ENCODE measurements at regions not wholly inside any gene's neighbourhood (a gene's known extent, or its start where the extent isn't known, plus 50 kb on each side); places are given as distances from the start of the nearest gene placed in this dataset.

DNA sequence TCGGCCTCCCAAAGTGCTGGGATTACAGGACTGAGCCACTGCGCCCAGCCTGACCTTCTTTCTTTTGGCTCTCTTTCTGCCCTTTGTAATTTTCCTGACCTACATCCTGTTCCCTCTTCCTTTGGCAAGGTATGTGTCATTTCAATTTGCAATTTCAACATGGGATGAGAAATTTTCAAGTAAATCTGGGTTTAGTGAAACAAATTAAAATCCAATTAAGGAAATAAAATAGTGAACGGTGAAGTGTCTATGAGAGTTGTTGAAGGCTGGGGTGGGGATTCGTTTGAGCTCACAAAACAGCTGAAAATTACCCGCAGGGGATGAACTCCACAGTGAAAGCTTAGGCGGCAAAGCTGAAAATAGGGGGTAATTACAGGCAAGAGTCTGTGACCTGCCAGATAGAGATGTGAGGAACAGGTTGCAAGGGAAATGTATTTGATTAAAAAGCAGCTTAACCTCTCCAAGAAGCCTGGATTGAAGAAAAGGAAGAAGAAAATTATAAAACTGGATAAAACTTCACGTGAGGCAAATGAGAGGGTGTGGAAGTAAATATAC is 277.7 kb downstream of the UTP18 start:
- no peak for DNase-seq (ENCODE audit: low read depth)
- no peaks in the 10 kb centered on the region for H3K36me3 ChIP-seq (ENCODE audit: control insufficient read depth, insufficient read depth, low read length)
- no peaks in the 10 kb centered on the region for H3K27me3 ChIP-seq (ENCODE audit: control insufficient read depth, insufficient read depth, low read length)
- no peak overlapping the region for H3K4me3 ChIP-seq (ENCODE audit: low read depth, low read length)
- TF ChIP-seq, protein P1, sequence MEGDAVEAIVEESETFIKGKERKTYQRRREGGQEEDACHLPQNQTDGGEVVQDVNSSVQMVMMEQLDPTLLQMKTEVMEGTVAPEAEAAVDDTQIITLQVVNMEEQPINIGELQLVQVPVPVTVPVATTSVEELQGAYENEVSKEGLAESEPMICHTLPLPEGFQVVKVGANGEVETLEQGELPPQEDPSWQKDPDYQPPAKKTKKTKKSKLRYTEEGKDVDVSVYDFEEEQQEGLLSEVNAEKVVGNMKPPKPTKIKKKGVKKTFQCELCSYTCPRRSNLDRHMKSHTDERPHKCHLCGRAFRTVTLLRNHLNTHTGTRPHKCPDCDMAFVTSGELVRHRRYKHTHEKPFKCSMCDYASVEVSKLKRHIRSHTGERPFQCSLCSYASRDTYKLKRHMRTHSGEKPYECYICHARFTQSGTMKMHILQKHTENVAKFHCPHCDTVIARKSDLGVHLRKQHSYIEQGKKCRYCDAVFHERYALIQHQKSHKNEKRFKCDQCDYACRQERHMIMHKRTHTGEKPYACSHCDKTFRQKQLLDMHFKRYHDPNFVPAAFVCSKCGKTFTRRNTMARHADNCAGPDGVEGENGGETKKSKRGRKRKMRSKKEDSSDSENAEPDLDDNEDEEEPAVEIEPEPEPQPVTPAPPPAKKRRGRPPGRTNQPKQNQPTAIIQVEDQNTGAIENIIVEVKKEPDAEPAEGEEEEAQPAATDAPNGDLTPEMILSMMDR (IDR thresholded peaks at IDR 0.05; ENCODE audit: insufficient read depth, low read length, severe bottlenecking): no peak
- FAIRE-seq: no peak

DNA sequence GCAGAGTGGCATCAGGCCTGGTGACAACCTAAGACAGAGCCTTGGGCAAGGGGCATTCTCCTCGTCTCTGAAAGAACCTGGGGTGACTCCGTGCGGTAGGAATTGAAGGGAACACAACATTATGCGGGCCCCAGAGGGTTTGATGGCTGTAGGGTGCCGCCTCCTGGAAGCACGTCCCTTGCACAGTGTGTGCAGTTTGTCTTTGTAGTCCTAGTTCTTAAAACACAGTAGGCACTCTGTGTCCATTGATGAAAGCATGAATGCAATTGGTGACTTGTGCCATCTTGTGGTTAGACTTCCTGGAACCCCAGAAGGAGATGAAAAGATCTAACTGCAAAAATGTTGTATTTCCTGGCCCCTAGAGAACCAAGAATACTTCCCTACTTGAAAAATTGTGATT is 279.8 kb downstream of the UTP18 start:
- TF ChIP-seq, protein P1 (IDR thresholded peaks at IDR 0.05; ENCODE audit: insufficient read depth, low read length, severe bottlenecking): no peak
- DNase-seq (ENCODE audit: low read depth) (no peak), FAIRE-seq (no peak)
- no peak overlapping the region for H3K4me3 ChIP-seq (ENCODE audit: low read depth, low read length)
- H3K27me3 ChIP-seq (ENCODE audit: control insufficient read depth, insufficient read depth, low read length): no peaks in the 10 kb centered on the region
- H3K36me3 ChIP-seq (ENCODE audit: control insufficient read depth, insufficient read depth, low read length): no peaks in the 10 kb centered on the region

DNA sequence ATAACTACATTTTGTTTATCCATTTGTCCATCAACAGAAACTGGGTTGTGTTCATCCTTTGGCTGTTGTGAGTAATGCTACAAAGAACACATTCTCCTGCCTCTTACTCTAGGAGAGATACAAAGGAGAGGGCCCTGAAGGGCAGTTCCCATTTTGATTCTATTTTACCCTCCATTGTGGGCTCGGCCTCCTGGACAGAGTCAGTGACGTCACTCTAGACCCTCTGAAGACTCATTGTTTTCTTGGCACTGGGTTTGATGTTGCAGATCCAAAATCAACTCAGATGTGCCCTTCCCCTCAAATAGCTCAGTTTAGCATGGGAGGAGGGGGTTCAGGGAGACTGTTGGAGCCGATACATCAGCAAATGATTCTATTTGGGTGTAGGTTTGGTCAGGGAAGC is 280.9 kb downstream of the UTP18 start:
- Histone ChIP-seq H3K36me3 (ENCODE audit: control insufficient read depth, insufficient read depth, low read length) (no peaks in the 10 kb centered on the region), H3K4me3 (ENCODE audit: low read depth, low read length) (no peak overlapping the region), H3K27me3 (ENCODE audit: control insufficient read depth, insufficient read depth, low read length) (no peaks in the 10 kb centered on the region)
- DNase-seq (ENCODE audit: low read depth): no peak
- FAIRE-seq: no peak
- TF ChIP-seq, protein P1 (IDR thresholded peaks at IDR 0.05; ENCODE audit: insufficient read depth, low read length, severe bottlenecking): no peak

DNA sequence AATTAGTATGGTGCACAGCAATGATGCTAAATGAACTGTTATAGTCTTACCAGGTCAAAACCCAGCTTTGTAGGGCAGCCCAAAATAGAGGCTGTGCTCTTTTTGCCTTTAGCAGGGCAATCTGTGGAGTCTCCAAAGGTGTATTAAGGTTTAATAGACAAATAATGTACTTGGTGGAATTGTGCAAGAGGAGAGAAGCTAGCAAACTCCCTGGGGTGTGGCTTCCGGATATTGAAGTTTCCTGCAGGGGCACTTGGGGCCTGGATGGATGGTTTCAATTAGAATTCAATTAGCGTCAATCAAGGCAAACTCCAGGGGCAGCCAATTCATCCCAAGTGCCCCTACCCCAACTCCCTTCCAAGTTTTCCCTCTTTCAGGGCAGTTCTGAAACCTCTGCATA is 285.8 kb downstream of the UTP18 start:
- Histone ChIP-seq H3K27me3 (ENCODE audit: control insufficient read depth, insufficient read depth, low read length) (no peaks in the 10 kb centered on the region), H3K36me3 (ENCODE audit: control insufficient read depth, insufficient read depth, low read length) (no peaks in the 10 kb centered on the region), H3K4me3 (ENCODE audit: low read depth, low read length) (no peak overlapping the region)
- FAIRE-seq (no peak), DNase-seq (ENCODE audit: low read depth) (no peak)
- TF ChIP-seq, protein P1 (IDR thresholded peaks at IDR 0.05; ENCODE audit: insufficient read depth, low read length, severe bottlenecking): no peak

DNA sequence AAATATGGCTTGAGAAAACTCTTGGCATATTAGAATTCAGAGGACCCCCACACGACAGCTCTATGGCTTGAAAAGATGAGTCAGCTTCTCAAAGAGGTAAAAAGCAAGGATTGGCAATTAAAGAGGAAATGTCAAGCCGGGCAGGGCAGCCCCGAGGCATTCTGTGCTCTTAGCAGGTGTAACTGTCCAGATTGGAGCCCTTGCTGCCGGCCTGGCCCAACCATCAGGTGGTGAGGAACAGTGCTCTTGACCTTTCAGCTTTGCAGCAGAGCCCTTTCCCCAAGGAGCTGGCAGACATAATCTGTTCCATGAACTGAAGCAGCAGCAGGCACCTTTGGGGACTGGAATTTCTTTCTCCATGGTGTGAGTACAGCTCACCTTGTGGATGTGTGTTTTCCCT is 287.8 kb downstream of the UTP18 start:
- H3K4me3 ChIP-seq (ENCODE audit: low read depth, low read length): no peak overlapping the region
- TF ChIP-seq, protein P1 (IDR thresholded peaks at IDR 0.05; ENCODE audit: insufficient read depth, low read length, severe bottlenecking): no peak
- FAIRE-seq: no peak
- H3K27me3 ChIP-seq (ENCODE audit: control insufficient read depth, insufficient read depth, low read length): no peaks in the 10 kb centered on the region
- H3K36me3 ChIP-seq (ENCODE audit: control insufficient read depth, insufficient read depth, low read length): no peaks in the 10 kb centered on the region
- no peak for DNase-seq (ENCODE audit: low read depth)

DNA sequence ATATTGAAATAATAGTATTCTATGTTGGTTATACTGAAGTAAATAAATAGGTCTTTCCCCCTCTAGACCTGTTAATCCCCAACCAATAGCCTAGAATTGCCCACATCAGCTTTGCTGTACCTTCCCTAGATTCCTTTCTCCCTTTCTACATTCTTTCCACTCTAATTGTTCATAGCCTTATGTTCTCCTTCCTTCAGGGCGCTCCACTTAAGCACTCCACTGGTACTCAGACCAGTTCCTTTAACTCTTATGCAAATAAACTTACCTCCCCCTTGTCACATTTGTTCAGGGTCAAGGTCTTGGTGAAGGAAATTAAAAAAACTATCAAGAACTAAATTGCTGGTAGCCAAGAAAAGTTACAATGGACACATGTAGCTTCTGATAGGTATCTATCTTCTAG is 294.8 kb downstream of the UTP18 start:
- TF ChIP-seq, protein P1 (IDR thresholded peaks at IDR 0.05; ENCODE audit: insufficient read depth, low read length, severe bottlenecking): no peak
- Histone ChIP-seq H3K4me3 (ENCODE audit: low read depth, low read length) (no peak overlapping the region), H3K36me3 (ENCODE audit: control insufficient read depth, insufficient read depth, low read length) (no peaks in the 10 kb centered on the region), H3K27me3 (ENCODE audit: control insufficient read depth, insufficient read depth, low read length) (no peaks in the 10 kb centered on the region)
- FAIRE-seq (no peak), DNase-seq (ENCODE audit: low read depth) (no peak)

All from bronchial epithelial cell (primary cell).